Right hindlimb (tissue), 1 donor: ENCODE measurements at regions not wholly inside any gene's neighbourhood (a gene's known extent, or its start where the extent isn't known, plus 50 kb on each side); places are given as distances from the start of the nearest gene placed in this dataset.
A peak's percentile ranks its signal among the peaks of the same experiment; 100 is the strongest.

ENCODE experiments used
- DNase-seq: peaks from one replicate; pipeline ENCODE4 v3.0.0-alpha.2; 2018

- DNase-seq = no peak
Observed at GRCh38 chr5:129821477-129822131, 73.7 kb downstream of the MINAR2 start.

GRCh38 chr5:129830288-129830687 lies 74.0 kb upstream of the CHSY3 start:
- DNase-seq = no peak

- DNase-seq = no peak
Observed at GRCh38 chr5:129836321-129836720, 67.9 kb upstream of the CHSY3 start.

- no peak for DNase-seq
Observed at GRCh38 chr5:129844764-129845163, 59.5 kb upstream of the CHSY3 start.

GRCh38 chr5:129852747-129853352 lies 51.4 kb upstream of the CHSY3 start:
- peak; percentile 78 for DNase-seq

GRCh38 chr5:129853588-129853987 lies 50.7 kb upstream of the CHSY3 start:
- no peak for DNase-seq
